ENCODE measurements at regions not wholly inside any gene's neighbourhood (a gene's known extent, or its start where the extent isn't known, plus 50 kb on each side); places are given as distances from the start of the nearest gene placed in this dataset.

GRCh38 chr2:147588191-147588590 lies 256.6 kb upstream of the ACVR2A start:
- Histone ChIP-seq H3K36me3 (ENCODE audit: insufficient read depth, low read length, poor library complexity, severe bottlenecking) (no peaks in the 10 kb centered on the region), H3K27ac (ENCODE audit: low read depth, low read length, poor library complexity, severe bottlenecking) (no peak overlapping the region), H3K4me1 (ENCODE audit: insufficient read depth, low read length, poor library complexity, severe bottlenecking) (no peaks in the 10 kb centered on the region), H3K4me3 (ENCODE audit: low read depth, low read length, poor library complexity, severe bottlenecking) (no peak overlapping the region), H3K9me3 (ENCODE audit: low read depth, low read length, poor library complexity, severe bottlenecking) (no peaks in the 10 kb centered on the region), H3K27me3 (replicated peaks; ENCODE audit: insufficient read depth, low read depth, low read length, poor library complexity) (no peaks in the 10 kb centered on the region)
- intact Hi-C loops (cut with micrococcal nuclease; ENCODE audit: unreplicated experiment) = no loop called here
- BruUV-seq (replicated peaks) = no TSS peak
- TF ChIP-seq, protein P1, sequence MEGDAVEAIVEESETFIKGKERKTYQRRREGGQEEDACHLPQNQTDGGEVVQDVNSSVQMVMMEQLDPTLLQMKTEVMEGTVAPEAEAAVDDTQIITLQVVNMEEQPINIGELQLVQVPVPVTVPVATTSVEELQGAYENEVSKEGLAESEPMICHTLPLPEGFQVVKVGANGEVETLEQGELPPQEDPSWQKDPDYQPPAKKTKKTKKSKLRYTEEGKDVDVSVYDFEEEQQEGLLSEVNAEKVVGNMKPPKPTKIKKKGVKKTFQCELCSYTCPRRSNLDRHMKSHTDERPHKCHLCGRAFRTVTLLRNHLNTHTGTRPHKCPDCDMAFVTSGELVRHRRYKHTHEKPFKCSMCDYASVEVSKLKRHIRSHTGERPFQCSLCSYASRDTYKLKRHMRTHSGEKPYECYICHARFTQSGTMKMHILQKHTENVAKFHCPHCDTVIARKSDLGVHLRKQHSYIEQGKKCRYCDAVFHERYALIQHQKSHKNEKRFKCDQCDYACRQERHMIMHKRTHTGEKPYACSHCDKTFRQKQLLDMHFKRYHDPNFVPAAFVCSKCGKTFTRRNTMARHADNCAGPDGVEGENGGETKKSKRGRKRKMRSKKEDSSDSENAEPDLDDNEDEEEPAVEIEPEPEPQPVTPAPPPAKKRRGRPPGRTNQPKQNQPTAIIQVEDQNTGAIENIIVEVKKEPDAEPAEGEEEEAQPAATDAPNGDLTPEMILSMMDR (conservative IDR thresholded peaks at IDR 0.05; ENCODE audit: low read depth, low read length) = no peak
- no peak for TF ChIP-seq EZH2 (IDR thresholded peaks at IDR 0.05; ENCODE audit: borderline replicate concordance, low read depth, low read length, poor library complexity, severe bottlenecking)
- POLR2A ChIA-PET (ENCODE audit: low non-redundant PET) = no interaction called here
- CTCF ChIA-PET = interaction anchor here (0.5 kb wide), 1 partner anchor 122 kb away, joined by 6 read pairs; no protein-coding TSS in a partner anchor
- no peak for DNase-seq (ENCODE audit: low spot score)

DNA sequence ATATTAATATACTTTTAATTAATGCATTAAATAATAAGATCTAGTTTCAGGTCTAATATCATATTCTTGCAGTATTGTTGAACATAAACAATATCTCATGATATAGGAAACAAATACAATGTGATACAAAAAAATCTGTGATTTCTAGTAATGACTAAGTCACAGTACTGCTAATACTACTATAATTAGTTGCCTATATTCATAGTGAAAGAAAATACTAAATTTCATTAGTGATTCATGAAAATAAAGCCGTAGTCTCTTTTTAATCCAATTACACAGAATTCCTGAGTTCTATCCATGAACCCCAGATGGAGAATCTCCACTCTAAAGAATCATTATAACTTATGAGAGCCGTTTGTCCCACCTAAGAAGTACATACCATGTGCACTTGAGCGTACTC lies 266.3 kb upstream of the ACVR2A start:
- BruUV-seq (replicated peaks) = no TSS peak
- Histone ChIP-seq H3K27ac (ENCODE audit: low read depth, low read length, poor library complexity, severe bottlenecking) (no peak overlapping the region), H3K27me3 (replicated peaks; ENCODE audit: insufficient read depth, low read depth, low read length, poor library complexity) (no peaks in the 10 kb centered on the region), H3K4me3 (ENCODE audit: low read depth, low read length, poor library complexity, severe bottlenecking) (no peak overlapping the region), H3K4me1 (ENCODE audit: insufficient read depth, low read length, poor library complexity, severe bottlenecking) (no peaks in the 10 kb centered on the region), H3K9me3 (ENCODE audit: low read depth, low read length, poor library complexity, severe bottlenecking) (no peaks in the 10 kb centered on the region), H3K36me3 (ENCODE audit: insufficient read depth, low read length, poor library complexity, severe bottlenecking) (no peaks in the 10 kb centered on the region)
- intact Hi-C loops (cut with micrococcal nuclease; ENCODE audit: unreplicated experiment) = no loop called here
- CTCF ChIA-PET = no interaction called here
- TF ChIP-seq, protein P1 (conservative IDR thresholded peaks at IDR 0.05; ENCODE audit: low read depth, low read length) = no peak
- no peak for TF ChIP-seq EZH2 (IDR thresholded peaks at IDR 0.05; ENCODE audit: borderline replicate concordance, low read depth, low read length, poor library complexity, severe bottlenecking)
- POLR2A ChIA-PET (ENCODE audit: low non-redundant PET) = no interaction called here
- DNase-seq (ENCODE audit: low spot score) = no peak

- ChIA-PET POLR2A (ENCODE audit: low non-redundant PET) (no interaction called here), CTCF (no interaction called here)
- no peak for DNase-seq (ENCODE audit: low spot score)
- Histone ChIP-seq H3K27ac (ENCODE audit: low read depth, low read length, poor library complexity, severe bottlenecking) (no peak overlapping the region), H3K4me1 (ENCODE audit: insufficient read depth, low read length, poor library complexity, severe bottlenecking) (no peaks in the 10 kb centered on the region), H3K4me3 (ENCODE audit: low read depth, low read length, poor library complexity, severe bottlenecking) (no peak overlapping the region), H3K9me3 (ENCODE audit: low read depth, low read length, poor library complexity, severe bottlenecking) (no peaks in the 10 kb centered on the region), H3K27me3 (replicated peaks; ENCODE audit: insufficient read depth, low read depth, low read length, poor library complexity) (no peaks in the 10 kb centered on the region), H3K36me3 (ENCODE audit: insufficient read depth, low read length, poor library complexity, severe bottlenecking) (no peaks in the 10 kb centered on the region)
- BruUV-seq (replicated peaks) = no TSS peak
- TF ChIP-seq, protein P1 (conservative IDR thresholded peaks at IDR 0.05; ENCODE audit: low read depth, low read length) = no peak
- TF ChIP-seq EZH2 (IDR thresholded peaks at IDR 0.05; ENCODE audit: borderline replicate concordance, low read depth, low read length, poor library complexity, severe bottlenecking) = no peak
- intact Hi-C loops (cut with micrococcal nuclease; ENCODE audit: unreplicated experiment) = no loop called here
These were observed 266.8 kb upstream of the ACVR2A start for GRCh38 chr2:147577998-147578380.
